GM23248 (cell line): ENCODE measurements at regions not wholly inside any gene's neighbourhood (a gene's known extent, or its start where the extent isn't known, plus 50 kb on each side); places are given as distances from the start of the nearest gene placed in this dataset.

Source experiments
- DNase-seq: peaks from one replicate; pipeline ENCODE4 v3.0.0-alpha.2; 2015
- H2AFZ ChIP-seq: fragments of 200-600 bp; sonication (generic); 2 replicates; pipeline ENCODE4 v1.6.1; 2016; ENCODE audit warnings: antibody characterized with exemption
- H3F3A ChIP-seq: fragments of 200-600 bp; sonication (generic); 2 replicates; pipeline ENCODE4 v1.6.1; 2016; ENCODE audit warnings: mild to moderate bottlenecking, antibody characterized with exemption, mixed run types; ENCODE audit not compliant: insufficient read depth
- H3K27ac ChIP-seq: fragments of 200-600 bp; sonication (generic); 2 replicates; pipeline ENCODE4 v1.5.1; 2016; ENCODE audit warnings: mild to moderate bottlenecking
- H3K27me3 ChIP-seq: fragments of 200-600 bp; sonication (generic); replicated peaks from 2 replicates; pipeline ENCODE4 v1.6.1; 2016; ENCODE audit warnings: mild to moderate bottlenecking; ENCODE audit not compliant: insufficient read depth
- H3K36me3 ChIP-seq: fragments of 200-600 bp; sonication (generic); 2 replicates; pipeline ENCODE4 v1.6.1; 2016; ENCODE audit warnings: low read depth, mild to moderate bottlenecking
- H3K4me1 ChIP-seq: fragments of 200-600 bp; sonication (generic); 2 replicates; pipeline ENCODE4 v1.6.1; 2016; ENCODE audit warnings: mild to moderate bottlenecking; ENCODE audit not compliant: insufficient read depth
- H3K4me2 ChIP-seq: fragments of 200-600 bp; sonication (generic); one replicate; pipeline ENCODE4 v1.6.1; 2016; ENCODE audit warnings: mild to moderate bottlenecking; ENCODE audit not compliant: unreplicated experiment
- H3K4me3 ChIP-seq: fragments of 200-600 bp; sonication (generic); 2 replicates; pipeline ENCODE4 v1.5.1; 2016; ENCODE audit warnings: mild to moderate bottlenecking
- H3K79me2 ChIP-seq: fragments of 200-600 bp; sonication (generic); 2 replicates; pipeline ENCODE4 v1.6.1; 2016; ENCODE audit warnings: mild to moderate bottlenecking; ENCODE audit not compliant: insufficient read depth
- H3K9ac ChIP-seq: fragments of 200-600 bp; sonication (generic); 2 replicates; pipeline ENCODE4 v1.6.1; 2016; ENCODE audit warnings: mild to moderate bottlenecking
- H3K9me2 ChIP-seq: fragments of 200-600 bp; sonication (generic); 2 replicates; pipeline ENCODE4 v1.6.1; 2016; ENCODE audit warnings: mixed run types, mild to moderate bottlenecking, moderate library complexity; ENCODE audit not compliant: insufficient read depth
- H3K9me3 ChIP-seq: fragments of 200-600 bp; sonication (generic); one replicate; pipeline ENCODE4 v1.6.1; 2017; ENCODE audit warnings: low read depth
- H4K20me1 ChIP-seq: fragments of 200-600 bp; sonication (generic); 2 replicates; pipeline ENCODE4 v1.6.0; 2016; ENCODE audit not compliant: insufficient read depth
- EZH2 ChIP-seq: fragments of 200-600 bp; sonication (generic); IDR thresholded peaks from 2 replicates; pipeline ENCODE4 v1.6.1; 2018; ENCODE audit warnings: antibody characterized with exemption, mild to moderate bottlenecking; ENCODE audit not compliant: insufficient read depth, poor library complexity, severe bottlenecking
- EZH2phosphoT487 ChIP-seq: fragments of 200-600 bp; sonication (generic); IDR thresholded peaks from 2 replicates; pipeline ENCODE4 v1.6.1; 2018; ENCODE audit warnings: antibody characterized with exemption, moderate library complexity, mild to moderate bottlenecking, low read depth; ENCODE audit not compliant: insufficient read depth
- WGBS, 2 experiments: methylation state at CpG; one replicate each; pipeline ENCODE4 v1.1.6; 2015 to 2017; ENCODE audit warnings: low lambda C conversion rate in 2 of 2, low coverage in 1 of 2; ENCODE audit errors: missing lambda C conversion rate in 2 of 2; 5-methylcytosine and 5-hydroxymethylcytosine counted together
- in situ Hi-C: fragments of 300-500 bp; cut with MboI; formaldehyde crosslinking; loops from 2 replicates; pipeline ENCODE4 v1.15.0; 2020

DNA sequence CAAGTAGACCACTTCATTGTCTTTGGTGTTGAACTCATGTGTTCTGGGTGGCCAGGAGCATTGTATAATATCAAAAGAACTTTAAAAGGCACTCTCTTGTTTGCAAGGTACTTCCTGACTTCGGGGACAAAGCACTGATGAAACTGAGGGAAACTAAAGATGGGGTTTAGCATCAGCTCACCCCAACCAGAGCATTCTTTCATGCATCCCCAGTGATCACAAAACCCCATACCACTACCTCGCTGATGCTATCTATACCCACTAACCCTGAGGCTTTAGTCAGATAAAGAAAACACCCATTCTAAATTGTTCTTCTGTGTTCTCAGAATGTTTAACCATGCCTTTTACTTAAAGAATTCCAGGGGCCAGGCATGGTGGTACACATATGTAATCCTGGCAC, 94.5 kb upstream of the DOCK9 start:
- DNase-seq = no peak
- Histone ChIP-seq H4K20me1 (no peaks in the 10 kb centered on the region), H3K9ac (no peak overlapping the region), H3K9me2 (no peaks in the 10 kb centered on the region; the same call in 1 of the 2 replicates), H3K4me3 (no peak overlapping the region), H3K36me3 (0 out of 2 replicates have a peak, but pooled peaks cover 7% of the 10 kb centered on the region), H3K27ac (no peak overlapping the region), H2AFZ (no peak overlapping the region), H3F3A (peaks cover 17% of the 10 kb centered on the region), H3K4me1 (peaks cover 10% of the 10 kb centered on the region), H3K79me2 (no peaks in the 10 kb centered on the region), H3K27me3 (no peaks in the 10 kb centered on the region), H3K9me3 (no peaks in the 10 kb centered on the region), H3K4me2 (no peak overlapping the region)
- WGBS, 2 experiments = 64% methylated on average over 2 of the region's 2 CpGs
- in situ Hi-C loops = no loop called here
- no peak for TF ChIP-seq EZH2
- TF ChIP-seq EZH2phosphoT487 = no peak

- 41 to 49% methylated on average over 4 of the region's 4 CpGs for WGBS, 2 experiments
- TF ChIP-seq EZH2phosphoT487 (no peak), EZH2 (no peak)
- no peaks in the 10 kb centered on the region for H3K9me3 ChIP-seq
- no peaks in the 10 kb centered on the region for H3K27me3 ChIP-seq
- H3K9ac ChIP-seq = no peak overlapping the region
- in situ Hi-C loops = no loop called here
- H3K9me2 ChIP-seq = no peaks in the 10 kb centered on the region; the same call in 1 of the 2 replicates
- DNase-seq = no peak
- H3F3A ChIP-seq = peaks cover 11% of the 10 kb centered on the region
- no peaks in the 10 kb centered on the region for H3K79me2 ChIP-seq
- H3K36me3 ChIP-seq = 0 out of 2 replicates have a peak, but pooled peaks cover 7% of the 10 kb centered on the region
- H4K20me1 ChIP-seq = no peaks in the 10 kb centered on the region
- H3K4me1 ChIP-seq = peaks cover 4% of the 10 kb centered on the region
- no peak overlapping the region for H3K27ac ChIP-seq
- no peak overlapping the region for H2AFZ ChIP-seq
- H3K4me2 ChIP-seq = no peak overlapping the region
- no peak overlapping the region for H3K4me3 ChIP-seq
Measured at GRCh38 chr13:99072941-99073340, 95.1 kb upstream of the DOCK9 start.

DNA sequence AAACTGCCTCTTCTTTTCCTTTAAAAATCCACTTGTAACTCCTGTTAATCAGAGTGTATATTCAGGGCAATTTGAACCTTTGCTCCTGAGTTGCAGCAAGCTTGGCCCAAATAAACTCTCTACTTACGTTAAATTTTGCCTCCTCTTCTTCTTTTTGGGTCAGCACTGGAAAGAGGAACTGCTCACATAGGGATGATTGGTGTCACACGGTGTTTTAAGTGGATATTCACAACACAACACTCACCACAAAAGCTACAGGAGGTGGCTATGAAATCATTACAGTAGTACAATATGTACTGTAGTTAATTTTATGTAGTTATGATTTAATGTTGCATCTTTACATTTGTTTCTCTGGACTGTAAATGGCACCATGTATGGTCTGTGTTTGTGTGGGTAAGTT, 96.8 kb upstream of the DOCK9 start:
- Histone ChIP-seq H3F3A (no peaks in the 10 kb centered on the region), H3K27me3 (no peaks in the 10 kb centered on the region), H3K9ac (no peak overlapping the region), H3K9me3 (no peaks in the 10 kb centered on the region), H3K4me2 (no peak overlapping the region), H3K4me1 (no peaks in the 10 kb centered on the region), H3K9me2 (no peaks in the 10 kb centered on the region; the same call in 1 of the 2 replicates), H3K36me3 (0 out of 2 replicates have a peak, but pooled peaks cover 7% of the 10 kb centered on the region), H3K4me3 (no peak overlapping the region), H4K20me1 (no peaks in the 10 kb centered on the region), H2AFZ (no peak overlapping the region), H3K27ac (no peak overlapping the region), H3K79me2 (no peaks in the 10 kb centered on the region)
- no peak for DNase-seq
- in situ Hi-C loops = no loop called here
- 85 to 93% methylated on average over 2 of the region's 2 CpGs for WGBS, 2 experiments
- no peak for TF ChIP-seq EZH2
- TF ChIP-seq EZH2phosphoT487 = no peak

DNA sequence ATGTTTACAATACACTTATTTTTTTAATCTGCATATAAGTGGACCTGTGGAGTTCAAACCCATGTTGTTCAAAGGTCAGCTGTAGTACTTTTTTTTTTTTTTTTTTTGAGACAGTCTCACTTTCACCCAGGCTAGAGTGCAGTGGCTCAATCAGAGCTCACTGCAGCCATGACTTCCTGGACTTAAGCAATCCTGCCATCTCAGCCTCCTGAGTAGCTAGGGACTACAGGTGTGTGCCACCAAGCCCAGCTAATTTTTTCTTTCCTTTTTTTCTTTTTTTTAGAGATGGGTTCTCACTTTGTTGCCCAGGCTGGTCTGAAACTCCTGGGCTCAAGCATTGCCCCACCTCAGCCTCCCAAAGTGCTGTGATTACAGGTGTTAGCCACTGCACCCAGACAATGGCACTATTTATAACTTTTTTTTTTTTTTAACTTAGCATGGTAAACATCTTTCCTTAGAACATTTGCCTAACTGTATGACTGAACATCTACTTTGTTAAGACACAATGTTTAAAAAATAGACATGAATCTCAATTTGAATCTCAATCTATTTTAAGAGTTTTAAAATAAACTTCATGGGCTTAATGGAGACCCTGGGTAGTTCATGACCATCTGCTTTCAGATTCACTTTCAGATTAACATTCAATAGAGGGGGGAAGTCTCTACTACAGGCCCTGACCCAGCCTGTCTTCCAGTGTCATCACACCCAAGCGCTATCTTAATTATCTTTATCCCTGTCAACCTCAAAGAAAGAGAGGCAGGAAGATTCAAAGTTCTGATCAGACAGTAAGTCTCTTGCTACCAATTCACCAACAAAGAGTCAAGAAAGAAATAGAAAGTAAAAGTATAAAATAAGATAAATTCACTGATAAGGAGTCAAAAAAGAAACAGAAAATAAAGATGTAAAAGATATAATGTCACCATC, 97.7 kb upstream of the DOCK9 start:
- Histone ChIP-seq H3K4me3 (no peak overlapping the region), H3K36me3 (0 out of 2 replicates have a peak, but pooled peaks cover 7% of the 10 kb centered on the region), H3K9me3 (no peaks in the 10 kb centered on the region), H3K27ac (no peak overlapping the region), H4K20me1 (no peaks in the 10 kb centered on the region), H3K27me3 (no peaks in the 10 kb centered on the region), H3K9ac (no peak overlapping the region), H3F3A (no peaks in the 10 kb centered on the region), H3K4me1 (no peaks in the 10 kb centered on the region), H3K9me2 (no peaks in the 10 kb centered on the region; the same call in 1 of the 2 replicates), H2AFZ (no peak overlapping the region), H3K79me2 (no peaks in the 10 kb centered on the region), H3K4me2 (no peak overlapping the region)
- TF ChIP-seq EZH2phosphoT487 = no peak
- 96 to 97% methylated on average over 1 of the region's 1 CpG for WGBS, 2 experiments
- DNase-seq = no peak
- in situ Hi-C loops = no loop called here
